Mononuclear cell (primary cell): ENCODE measurements at regions not wholly inside any gene's neighbourhood (a gene's known extent, or its start where the extent isn't known, plus 50 kb on each side); places are given as distances from the start of the nearest gene placed in this dataset.
"Not testable (repeated sequence)": the region's sequence is repeated elsewhere in the genome, so short reads cannot be mapped to it uniquely, and the experiment has no call there.

Source experiments
- H3K27me3 ChIP-seq: 2 replicates; pipeline ENCODE4 v1.6.0; 2011; ENCODE audit warnings: low read length, control low read depth; ENCODE audit not compliant: insufficient read depth
- H3K4me1 ChIP-seq: 2 replicates; pipeline ENCODE4 v1.5.1; 2011; ENCODE audit warnings: mild to moderate bottlenecking, low read length, control low read depth; ENCODE audit not compliant: insufficient read depth
- H3K4me3 ChIP-seq: 2 replicates; pipeline ENCODE4 v1.5.1; 2011; ENCODE audit warnings: mild to moderate bottlenecking, low read length, moderate library complexity
- H3K9me3 ChIP-seq: 2 replicates; pipeline ENCODE4 v1.5.1; 2011; ENCODE audit warnings: low read depth, mild to moderate bottlenecking, control low read depth, low read length

DNA sequence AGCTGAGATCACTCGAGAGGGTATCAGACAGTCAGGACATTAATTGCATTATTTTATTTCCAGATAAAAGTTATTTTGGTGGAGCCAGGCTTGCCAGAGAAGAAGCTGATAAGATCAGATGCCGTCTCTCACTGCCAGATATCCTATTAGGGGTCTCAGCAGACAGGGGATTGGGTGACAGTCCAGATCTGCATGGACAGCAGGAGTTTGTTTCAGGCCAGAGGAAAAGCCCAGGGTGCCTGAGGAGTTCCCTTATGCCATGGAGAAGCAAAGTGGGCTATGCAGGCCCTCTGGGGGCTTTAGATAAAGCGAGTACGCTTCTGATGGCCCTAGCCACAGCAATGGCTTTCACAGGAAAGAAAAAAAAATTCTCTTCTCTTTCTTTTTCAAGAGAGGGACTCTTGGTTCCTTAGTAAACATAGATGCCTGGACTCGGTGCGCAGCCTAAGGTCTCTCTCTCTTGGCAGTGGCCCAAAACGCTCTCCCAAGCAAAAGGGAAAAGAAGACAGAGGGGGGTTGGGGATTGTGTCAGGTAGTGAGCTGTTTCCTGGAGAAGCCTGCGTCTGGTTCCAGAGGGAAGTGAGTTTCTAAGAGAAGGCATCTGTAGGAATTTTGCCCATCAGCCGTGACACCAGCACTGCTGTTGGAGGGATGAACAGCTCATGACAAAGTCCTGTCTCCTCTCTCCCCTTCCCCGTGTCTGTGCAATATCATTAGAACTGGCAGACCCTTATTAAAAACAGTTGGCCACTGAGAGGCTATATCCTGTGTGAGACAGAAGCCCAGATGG, 166.3 kb upstream of the FOXF1 start:
- Histone ChIP-seq H3K4me3 (no peak overlapping the region), H3K9me3 (no peaks in the 10 kb centered on the region), H3K27me3 (peaks cover 19% of the 10 kb centered on the region), H3K4me1 (no peaks in the 10 kb centered on the region)

DNA sequence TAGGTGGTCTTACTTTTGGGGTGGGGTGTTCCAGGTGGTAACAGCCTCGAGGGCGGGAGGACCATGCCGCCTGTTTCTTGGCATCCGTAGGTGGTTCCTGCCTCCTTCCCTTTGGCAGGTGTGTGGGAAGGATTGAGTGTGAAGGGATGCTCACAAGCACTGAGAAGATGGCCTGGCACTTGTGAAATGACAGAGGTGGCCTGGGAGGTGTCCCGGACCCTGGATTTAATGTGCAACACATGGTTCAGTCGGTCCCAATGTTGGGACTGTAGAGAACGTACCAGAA, 165.8 kb upstream of the FOXF1 start:
- Histone ChIP-seq H3K27me3 (peaks cover 19% of the 10 kb centered on the region), H3K9me3 (no peaks in the 10 kb centered on the region), H3K4me1 (no peaks in the 10 kb centered on the region), H3K4me3 (no peak overlapping the region)

DNA sequence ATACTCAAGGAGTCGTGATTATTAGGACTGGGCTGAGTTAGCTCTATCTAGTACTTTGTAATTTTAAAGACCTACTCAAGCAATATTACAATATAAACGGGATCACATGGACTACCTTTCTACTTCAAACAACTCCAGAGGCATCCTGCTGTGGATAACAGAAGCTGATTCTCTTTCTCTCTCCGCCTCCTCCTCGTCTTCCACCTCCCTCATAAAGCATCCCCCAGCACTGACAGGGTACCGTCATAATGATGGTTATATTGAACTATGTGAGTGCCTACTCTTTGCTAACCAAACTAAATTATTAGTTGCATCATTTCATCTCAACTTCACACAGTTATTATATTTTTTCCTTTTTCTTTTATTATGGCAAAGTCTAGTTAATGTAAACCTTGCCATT, 165.4 kb upstream of the FOXF1 start:
- H3K27me3 ChIP-seq = peaks cover 19% of the 10 kb centered on the region
- H3K9me3 ChIP-seq = no peaks in the 10 kb centered on the region
- no peak overlapping the region for H3K4me3 ChIP-seq
- no peaks in the 10 kb centered on the region for H3K4me1 ChIP-seq

DNA sequence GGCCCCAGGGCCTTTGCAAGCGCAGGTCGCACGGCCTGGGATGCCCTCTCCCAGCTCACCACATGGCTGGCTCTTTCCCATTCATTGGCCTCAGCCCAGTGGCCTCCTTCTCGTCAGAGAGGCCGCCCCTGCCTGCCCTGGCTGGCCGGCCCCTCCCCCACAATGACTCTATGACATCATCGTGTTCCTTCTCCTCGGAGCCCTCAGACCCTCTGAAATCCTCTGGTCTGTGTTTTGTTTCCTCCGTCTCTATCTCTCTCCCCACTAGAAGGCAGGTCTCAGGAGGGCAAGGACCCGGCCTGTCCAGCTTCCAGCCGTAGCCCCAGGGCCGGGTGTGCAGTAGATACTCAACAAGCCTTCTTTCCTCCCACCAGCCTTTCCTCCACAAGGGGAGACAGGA, 164.8 kb upstream of the FOXF1 start:
- Histone ChIP-seq H3K4me3 (no peak overlapping the region), H3K4me1 (no peaks in the 10 kb centered on the region), H3K27me3 (peaks cover 19% of the 10 kb centered on the region), H3K9me3 (no peaks in the 10 kb centered on the region)

DNA sequence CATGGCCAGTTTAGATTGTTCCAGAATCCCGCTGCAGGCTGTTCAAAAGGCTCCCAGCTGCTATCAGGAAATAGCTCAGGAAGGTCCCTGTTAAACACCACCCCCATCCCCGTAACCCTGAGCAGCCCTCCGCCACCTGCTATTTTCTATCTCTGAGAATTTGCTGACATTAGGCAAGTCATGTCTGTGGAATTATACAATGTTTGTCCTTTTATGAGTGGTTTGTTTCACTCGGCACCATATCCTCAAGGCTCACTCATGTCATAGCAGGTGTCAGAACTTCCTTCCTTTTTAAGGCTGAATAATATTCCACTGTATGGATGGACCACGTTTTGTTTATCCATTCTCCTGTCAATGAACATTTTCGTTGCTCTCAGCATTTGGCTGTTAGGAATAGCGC, 164.3 kb upstream of the FOXF1 start:
- Histone ChIP-seq H3K27me3 (peaks cover 19% of the 10 kb centered on the region), H3K4me3 (no peak overlapping the region), H3K9me3 (no peaks in the 10 kb centered on the region), H3K4me1 (no peaks in the 10 kb centered on the region)

DNA sequence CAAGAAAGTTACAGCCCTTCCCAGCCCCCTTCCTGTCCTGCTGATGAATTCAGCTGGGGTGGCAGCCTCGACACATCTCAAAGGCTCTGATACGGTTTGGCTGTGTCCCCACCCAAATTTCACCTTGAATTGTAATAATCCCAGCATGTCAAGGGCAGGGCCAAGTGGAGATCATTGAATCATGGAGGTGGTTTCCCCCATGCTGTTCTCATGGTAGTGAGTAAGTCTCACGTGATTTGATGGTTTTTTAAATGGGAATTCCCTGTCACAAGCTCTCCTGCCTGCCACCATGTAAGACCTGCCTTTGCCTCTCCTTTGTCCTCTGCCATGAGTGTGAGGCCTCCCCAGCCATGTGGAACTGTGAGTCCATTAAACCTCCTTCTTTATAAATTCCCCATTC, 163.2 kb upstream of the FOXF1 start:
- Histone ChIP-seq H3K9me3 (no peaks in the 10 kb centered on the region), H3K4me3 (no peak overlapping the region), H3K27me3 (peaks cover 15% of the 10 kb centered on the region), H3K4me1 (no peaks in the 10 kb centered on the region)

DNA sequence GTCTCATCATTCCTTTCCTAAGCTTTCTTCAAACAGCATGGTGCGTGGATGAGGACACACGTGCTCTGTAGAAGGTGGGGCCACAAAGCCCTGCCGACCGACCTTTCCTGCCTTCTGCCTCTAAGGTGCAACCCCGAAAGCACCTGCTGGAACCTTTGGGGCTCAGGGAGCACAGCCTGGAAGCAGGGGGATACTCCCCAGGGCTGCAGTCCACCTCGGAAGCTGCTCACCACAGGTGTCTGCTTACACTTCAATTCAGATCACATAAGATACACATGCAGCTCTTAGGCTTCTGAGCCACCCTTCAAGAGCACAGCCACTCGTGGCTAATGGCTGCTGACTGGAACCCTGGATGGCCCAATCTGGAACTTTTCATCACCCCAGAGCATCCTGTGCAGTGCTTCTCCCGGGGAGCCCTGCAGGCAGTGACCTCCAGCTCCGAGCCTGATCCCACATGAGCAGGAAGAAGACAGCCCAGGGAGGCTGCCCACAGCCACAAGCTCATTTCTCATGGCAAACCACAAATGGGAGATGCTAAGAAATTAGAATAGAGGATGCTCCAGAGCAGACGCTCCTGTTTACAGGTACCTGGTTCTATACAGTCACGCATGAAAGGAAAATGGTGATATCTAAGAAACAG, 162.3 kb upstream of the FOXF1 start:
- Histone ChIP-seq H3K4me1 (no peaks in the 10 kb centered on the region), H3K4me3 (no peak overlapping the region), H3K9me3 (no peaks in the 10 kb centered on the region), H3K27me3 (peaks cover 10% of the 10 kb centered on the region)

DNA sequence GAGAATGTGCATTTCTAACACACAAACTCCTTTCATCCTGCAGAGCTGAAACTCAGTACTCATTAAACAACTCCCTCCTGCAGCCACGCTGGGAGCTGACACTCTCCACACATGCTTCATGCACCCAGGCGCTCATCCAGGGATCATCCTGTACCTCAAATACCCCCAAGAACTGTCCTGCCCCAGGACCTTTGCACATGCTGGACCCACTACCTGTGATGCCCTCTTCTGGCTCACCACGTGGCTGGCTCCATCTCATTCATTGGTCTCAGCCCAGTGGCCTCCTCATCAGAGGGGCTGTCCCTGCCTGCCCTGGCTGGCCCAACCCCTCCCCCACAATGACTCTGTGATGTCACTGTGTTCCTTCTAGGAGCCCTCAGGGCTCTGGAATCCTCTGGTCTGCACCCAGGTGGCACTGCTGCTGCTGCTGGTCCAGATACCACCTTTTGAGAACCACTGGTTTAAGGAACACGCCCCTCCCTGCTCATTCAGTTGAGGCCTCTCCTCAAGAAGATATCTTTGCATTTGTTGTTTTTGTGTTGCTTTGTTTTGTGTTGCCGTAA, 160.9 kb upstream of the FOXF1 start:
- H3K9me3 ChIP-seq = no peaks in the 10 kb centered on the region
- no peaks in the 10 kb centered on the region for H3K4me1 ChIP-seq
- H3K4me3 ChIP-seq = no peak overlapping the region
- H3K27me3 ChIP-seq = peaks cover 3% of the 10 kb centered on the region

DNA sequence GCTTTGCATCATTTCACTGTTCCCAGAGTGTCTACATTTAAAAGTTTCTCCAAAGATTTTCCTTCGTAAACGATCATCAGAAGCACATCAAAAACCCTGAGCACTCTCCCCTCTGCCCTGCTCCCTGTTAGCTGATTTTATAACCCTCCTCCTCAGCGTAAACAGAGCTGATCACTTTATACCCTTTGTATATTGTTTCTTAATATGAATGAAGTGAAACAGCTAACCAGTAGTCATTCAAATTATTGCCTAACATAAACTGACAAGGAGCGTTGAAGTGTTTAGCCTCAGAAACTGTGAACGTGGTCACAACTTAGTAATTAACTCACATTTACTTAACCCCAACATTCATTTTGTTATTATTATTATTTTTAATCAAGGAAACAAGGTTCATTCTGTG, 160.0 kb upstream of the FOXF1 start:
- Histone ChIP-seq H3K9me3 (no peaks in the 10 kb centered on the region), H3K27me3 (no peaks in the 10 kb centered on the region), H3K4me3 (no peak overlapping the region), H3K4me1 (no peaks in the 10 kb centered on the region)

DNA sequence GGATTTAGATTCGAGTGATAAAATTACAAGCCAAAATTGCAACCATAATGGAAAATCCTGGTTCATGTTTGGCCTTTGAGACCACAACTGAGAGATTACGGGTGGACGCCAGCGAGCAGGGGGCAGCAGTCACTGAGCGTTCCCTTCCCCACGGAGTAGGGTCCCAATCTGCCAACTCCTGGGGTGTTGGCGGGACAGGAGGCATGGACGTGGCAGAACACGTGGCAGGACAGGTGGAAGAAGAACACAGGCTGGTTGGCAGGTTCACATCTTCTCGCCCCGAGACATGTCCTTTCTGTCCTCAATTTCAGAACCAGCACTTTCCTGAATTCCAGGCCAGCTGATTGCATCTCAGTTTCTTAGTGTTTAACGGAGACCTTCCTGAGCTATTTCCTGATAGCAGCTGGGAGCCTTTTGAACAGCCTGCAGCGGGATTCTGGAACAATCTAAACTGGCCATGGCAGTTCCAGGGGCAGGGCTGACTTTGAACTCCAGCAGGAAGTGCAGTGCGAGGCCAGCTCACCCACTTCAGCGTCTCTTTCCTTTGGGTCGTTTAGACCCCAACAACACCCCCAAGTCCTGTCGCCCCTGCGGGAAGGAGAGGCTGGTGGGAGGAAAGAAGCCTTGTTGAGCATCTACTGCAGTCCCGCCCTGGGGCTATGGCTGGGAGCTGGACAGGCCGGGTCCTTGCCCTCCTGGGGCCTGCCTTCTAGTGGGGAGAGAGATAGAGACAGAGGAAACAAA, 159.1 kb upstream of the FOXF1 start:
- no peak overlapping the region for H3K4me3 ChIP-seq
- no peaks in the 10 kb centered on the region for H3K9me3 ChIP-seq
- H3K4me1 ChIP-seq = no peaks in the 10 kb centered on the region
- no peaks in the 10 kb centered on the region for H3K27me3 ChIP-seq

DNA sequence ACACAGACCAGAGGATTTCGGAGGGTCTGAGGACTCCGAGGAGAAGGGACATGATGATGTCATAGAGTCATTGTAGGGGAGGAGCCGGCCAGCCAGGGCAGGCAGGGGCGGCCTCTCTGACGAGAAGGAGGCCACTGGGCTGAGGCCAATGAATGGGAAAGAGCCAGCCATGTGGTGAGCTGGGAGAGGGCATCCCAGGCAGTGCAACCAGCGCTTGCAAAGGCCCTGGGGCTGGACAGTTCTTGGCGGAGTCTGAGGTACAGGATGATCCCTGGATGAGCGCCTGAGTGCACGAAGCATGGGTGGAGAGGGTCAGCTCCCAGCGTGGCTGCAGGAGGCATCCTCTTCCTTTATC, 158.6 kb upstream of the FOXF1 start:
- not testable (repeated sequence) for H3K4me1 ChIP-seq, H3K27me3 ChIP-seq, H3K4me3 ChIP-seq

DNA sequence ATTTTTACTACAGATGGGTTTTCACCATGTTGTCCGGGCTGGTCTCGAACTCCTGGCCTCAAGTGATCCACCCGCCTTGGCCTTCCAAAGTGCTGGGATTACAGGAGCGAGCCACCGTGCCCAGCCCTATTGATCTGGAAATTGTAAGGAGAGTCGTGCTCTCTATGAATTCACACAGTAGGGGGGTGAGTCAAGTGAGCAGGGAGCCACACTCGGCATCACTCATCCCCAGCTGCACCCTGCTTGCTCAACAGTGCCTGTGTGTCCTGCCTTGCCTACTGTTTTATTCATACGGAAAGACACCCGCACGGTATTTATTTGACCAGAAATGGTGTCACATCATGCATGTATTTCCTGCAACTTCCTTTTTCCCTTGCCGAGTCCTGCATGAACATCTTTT, 157.2 kb upstream of the FOXF1 start:
- H3K9me3 ChIP-seq = no peaks in the 10 kb centered on the region
- H3K4me1 ChIP-seq = no peaks in the 10 kb centered on the region
- H3K4me3 ChIP-seq = no peak overlapping the region
- H3K27me3 ChIP-seq = no peaks in the 10 kb centered on the region

More for the DNA sequence above, 158.6 kb upstream of the FOXF1 start:
- not testable (repeated sequence) for H3K9me3 ChIP-seq

DNA sequence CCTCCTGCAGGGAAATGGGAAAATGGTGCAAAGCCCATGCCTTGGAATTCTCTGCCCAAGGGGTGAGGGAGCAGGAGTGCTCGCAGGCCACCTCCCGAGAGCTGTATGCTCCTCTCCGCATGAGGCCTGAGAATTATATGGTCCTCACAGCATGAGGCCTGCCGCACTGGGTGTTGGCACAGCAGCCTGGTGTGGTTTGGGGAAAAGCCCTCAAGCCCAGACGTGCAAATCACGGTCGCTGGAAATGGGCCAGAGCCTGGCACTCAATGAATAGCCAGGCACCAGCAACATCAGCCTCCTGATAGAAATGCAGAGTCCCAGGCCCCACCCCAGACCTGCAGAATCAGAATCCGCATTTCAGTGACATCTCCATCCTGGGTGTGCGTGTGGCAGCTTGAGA, 156.4 kb upstream of the FOXF1 start:
- Histone ChIP-seq H3K27me3 (no peaks in the 10 kb centered on the region), H3K9me3 (no peaks in the 10 kb centered on the region), H3K4me3 (no peak overlapping the region), H3K4me1 (no peaks in the 10 kb centered on the region)

DNA sequence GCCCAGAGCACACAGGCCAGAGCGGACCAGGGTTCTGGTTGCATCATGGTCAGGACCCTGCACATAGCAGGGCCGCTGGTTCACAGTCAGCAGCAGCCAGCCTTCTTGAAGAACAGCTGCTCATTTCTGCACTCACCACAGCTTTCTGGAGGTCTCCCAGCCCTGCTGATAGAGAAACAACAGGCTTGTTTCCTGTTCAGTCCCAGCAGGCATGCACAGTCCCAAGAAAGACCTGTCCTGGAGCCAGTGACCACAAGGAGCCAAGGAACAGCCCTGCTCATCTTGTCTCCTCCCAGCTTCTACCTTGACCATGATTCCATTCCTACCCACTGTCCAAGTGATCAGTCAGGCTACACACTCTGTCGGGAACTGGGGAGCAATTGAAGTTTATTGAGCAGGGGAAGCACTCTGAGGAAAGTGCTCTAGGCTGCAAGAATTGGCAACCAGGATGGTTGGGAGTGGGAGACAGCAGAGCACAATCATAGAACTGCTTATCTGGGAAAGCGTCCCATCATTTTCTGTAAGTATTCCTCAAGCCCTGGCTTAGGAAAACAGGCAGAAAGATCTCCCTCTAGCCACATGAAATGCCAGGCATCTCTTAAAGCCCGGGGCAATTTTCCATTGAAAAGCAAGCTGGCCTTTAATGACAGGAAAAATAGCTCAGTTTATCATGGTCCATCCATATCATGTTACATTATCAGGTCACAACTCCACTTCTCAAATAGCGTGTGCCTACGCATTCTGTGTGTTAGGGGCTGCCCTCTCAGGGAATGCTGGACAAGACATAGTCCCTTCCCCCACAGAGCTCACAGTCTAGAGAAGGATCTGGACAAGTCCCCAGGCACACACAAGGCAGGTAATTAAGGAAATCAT, 155.4 kb upstream of the FOXF1 start:
- Histone ChIP-seq H3K9me3 (no peaks in the 10 kb centered on the region), H3K4me1 (no peaks in the 10 kb centered on the region), H3K4me3 (no peak overlapping the region), H3K27me3 (no peaks in the 10 kb centered on the region)

DNA sequence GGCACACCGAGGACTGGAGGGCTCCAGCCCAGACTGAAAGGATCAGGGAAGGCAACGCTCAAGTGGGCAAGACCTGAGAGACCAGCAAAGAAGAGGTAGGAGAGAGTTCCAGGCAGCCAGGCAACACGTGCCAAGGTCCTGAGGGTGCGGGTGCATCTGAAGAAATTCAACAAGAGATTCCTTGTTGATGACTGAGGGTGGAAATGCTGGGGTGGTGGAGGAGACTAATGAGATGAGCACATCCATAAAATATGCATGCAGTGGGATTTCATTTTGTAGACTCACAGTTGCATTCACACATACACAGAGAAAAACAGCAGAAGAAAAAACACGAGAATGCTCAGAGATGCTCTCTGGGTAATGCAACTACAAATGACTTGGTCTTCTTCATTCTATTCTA, 154.8 kb upstream of the FOXF1 start:
- Histone ChIP-seq H3K9me3 (no peaks in the 10 kb centered on the region), H3K4me1 (no peaks in the 10 kb centered on the region), H3K27me3 (no peaks in the 10 kb centered on the region), H3K4me3 (no peak overlapping the region)
